ENCODE measurements at regions not wholly inside any gene's neighbourhood (a gene's known extent, or its start where the extent isn't known, plus 50 kb on each side); places are given as distances from the start of the nearest gene placed in this dataset.
"Not testable (repeated sequence)": the region's sequence is repeated elsewhere in the genome, so short reads cannot be mapped to it uniquely, and the experiment has no call there.

DNA sequence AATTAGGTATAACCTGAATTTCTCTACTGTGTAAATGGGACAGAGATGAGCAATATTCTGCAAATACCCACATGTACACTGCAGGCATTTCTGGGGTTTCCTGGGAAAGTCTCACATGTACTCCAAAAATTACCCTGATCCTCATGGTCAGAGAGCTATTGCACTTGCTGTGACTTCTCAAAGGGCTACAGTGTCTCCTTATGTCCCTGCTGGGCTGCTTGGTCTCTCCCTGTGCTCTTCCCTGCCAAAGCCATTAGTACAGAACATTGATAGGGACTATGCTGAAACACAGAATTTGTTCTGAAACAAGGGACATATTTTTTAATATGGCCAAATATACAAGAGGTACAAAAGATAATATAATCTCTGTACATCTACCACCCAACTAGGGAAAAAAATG is 924.4 kb upstream of the NXPH2 start:
- no peak for DNase-seq (ENCODE audit: low spot score)

GRCh38 chr2:139694327-139694726 is 914.1 kb upstream of the NXPH2 start:
- DNase-seq (ENCODE audit: low spot score): no peak

- no peak for DNase-seq (ENCODE audit: low spot score)
Measured at GRCh38 chr2:139686205-139686604, 906.0 kb upstream of the NXPH2 start.

GRCh38 chr2:139685090-139685983 is 905.1 kb upstream of the NXPH2 start:
- no peak for DNase-seq (ENCODE audit: low spot score)

DNA sequence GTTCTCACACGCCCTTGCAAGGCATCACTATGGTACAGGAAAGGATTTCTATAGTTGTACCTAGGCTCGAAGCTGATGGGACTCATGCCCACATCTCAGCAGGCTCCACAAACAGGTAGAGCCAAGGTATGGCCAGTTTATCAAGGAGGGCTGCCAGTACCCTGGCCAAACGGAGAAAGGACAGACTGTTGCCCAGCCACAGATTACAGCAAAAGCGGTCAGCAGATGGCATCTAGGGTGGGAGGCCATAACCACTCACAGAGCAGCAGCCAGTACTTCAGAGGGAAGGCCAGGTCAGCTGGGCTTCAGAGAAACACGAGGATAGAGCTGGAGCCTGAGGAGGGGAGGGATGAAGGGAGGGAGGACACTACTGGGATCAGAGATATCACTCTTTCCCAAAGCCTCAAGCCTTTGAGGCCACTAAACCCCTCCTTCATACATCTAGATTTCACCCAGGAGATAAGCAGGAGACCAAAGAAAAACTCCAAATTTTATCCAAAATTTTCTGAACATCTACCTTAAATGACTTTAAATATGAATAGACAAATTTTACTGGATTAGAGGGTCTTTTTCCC is 904.2 kb upstream of the NXPH2 start:
- DNase-seq (ENCODE audit: low spot score): no peak

DNA sequence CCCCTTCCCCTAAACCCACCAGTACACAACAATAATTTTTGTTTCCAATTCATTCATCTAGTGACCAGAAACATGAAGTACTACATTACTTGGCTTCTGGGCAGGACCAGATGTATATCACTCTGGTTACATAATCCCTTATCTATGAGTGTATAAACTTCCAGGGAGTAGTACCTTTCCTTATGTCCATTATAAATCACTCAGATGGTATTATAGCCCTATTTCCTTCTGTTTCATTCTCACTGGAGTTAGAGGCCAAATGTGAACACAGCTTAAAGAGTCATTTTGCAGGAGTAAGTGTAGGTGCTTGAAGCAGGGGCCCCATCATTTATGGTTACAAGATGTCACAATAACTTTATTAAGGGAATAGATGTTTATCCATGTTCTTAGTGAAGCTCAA is 894.4 kb upstream of the NXPH2 start:
- no peak for DNase-seq (ENCODE audit: low spot score)

- not testable (repeated sequence) for DNase-seq (ENCODE audit: low spot score)
Measured at GRCh38 chr2:139673447-139673846, 893.3 kb upstream of the NXPH2 start.

DNA sequence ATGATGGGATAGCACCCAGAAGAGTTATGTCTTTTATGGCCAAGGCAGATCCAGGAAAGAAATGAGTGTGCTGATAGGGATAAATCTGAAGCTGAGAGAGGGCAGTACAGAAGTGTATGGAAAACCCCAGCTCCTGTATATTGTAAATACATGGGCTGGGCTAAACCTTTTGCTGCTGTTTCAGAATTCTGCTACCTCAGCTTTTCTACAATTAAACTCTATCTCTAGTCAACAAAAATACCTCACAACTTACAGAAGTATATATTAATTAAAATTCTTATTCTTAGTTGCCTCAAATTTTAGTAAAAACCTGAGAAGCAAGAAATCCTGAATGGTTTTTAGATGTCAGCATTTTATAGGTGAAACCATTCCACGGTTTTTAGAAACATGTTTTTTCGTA is 889.5 kb upstream of the NXPH2 start:
- DNase-seq (ENCODE audit: low spot score): no peak

GRCh38 chr2:139652385-139652784 is 872.2 kb upstream of the NXPH2 start:
- no peak for DNase-seq (ENCODE audit: low spot score)

DNA sequence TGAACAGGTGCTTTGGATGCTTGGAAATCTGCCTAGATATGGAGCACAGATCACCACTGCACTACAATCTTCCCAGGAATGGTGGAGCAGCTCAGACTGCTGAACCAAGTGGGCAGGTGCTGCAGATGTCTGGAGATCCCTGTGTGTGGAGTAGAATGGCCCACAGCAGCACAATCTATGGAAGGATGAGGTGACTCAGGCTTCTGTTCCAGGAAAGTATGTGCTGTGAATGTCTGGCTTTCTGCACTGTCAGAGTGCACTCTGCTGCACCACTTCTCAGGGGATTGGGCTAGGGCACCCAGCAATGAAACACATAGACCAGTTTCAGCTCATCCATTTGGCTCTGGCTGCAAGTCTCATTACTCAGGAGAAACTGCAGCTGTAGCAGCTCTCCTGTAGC is 865.4 kb upstream of the NXPH2 start:
- no peak for DNase-seq (ENCODE audit: low spot score)

DNA sequence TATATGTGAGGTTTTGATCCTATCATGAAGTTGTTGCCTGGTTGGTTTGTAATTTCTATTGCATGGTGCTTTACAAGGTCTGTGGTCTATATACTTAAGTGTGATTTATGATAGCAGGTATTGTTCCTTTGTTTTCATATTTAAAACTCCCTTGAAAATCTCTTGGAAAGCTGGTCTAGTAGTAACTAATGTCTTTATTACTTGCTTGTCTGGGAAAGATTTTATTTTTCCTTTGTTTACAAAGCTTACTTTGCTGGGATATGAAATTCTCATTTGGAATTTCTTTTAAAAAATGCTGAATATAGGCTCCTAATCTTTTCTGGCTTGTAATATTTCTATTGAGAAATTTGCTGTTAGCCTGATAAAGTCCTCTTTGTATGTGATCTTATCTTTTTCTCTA is 862.9 kb upstream of the NXPH2 start:
- DNase-seq (ENCODE audit: low spot score): no peak

- no peak for DNase-seq (ENCODE audit: low spot score)
Measured at GRCh38 chr2:139631966-139632365, 851.8 kb upstream of the NXPH2 start.

DNA sequence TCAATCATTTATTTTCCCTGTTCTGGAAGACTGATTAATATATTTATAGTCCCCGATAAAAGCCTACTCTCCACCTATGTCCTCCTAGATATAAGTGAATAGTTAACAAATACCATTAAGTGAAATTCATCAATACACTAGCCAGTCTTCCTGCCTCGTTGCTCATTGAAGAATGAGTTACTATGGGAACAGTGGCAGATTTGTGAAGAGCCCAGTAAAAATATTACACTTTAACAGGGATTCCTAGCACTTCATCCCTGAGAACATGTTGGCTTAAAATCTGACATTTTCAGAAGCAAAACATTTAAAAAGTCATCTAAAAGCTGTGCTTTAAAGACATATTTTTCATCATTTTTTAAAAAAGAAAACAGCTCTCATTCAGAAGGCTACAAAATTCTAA is 848.7 kb upstream of the NXPH2 start:
- DNase-seq (ENCODE audit: low spot score): no peak

- DNase-seq (ENCODE audit: low spot score): no peak
Measured at GRCh38 chr2:139626128-139626527, 845.9 kb upstream of the NXPH2 start.

DNA sequence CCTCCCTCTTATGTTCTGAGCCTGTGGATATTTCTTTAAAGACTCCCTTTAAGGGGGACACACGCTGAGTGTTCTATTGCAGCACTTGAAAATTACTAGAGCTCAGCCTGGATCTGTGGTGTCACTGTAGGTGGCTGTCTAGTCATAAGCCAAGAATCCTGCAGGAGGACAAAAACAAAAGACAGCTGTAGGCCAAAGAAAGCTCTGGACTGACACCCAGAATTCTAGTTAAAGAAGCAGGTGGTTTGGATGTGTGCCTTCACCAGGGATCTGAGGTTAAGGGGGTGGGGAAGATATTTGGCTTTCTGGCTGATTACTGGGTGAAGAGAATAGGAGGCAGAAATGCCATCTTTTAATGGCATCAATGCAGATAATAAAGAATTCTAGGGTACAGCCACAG is 842.5 kb upstream of the NXPH2 start:
- no peak for DNase-seq (ENCODE audit: low spot score)

- no peak for DNase-seq (ENCODE audit: low spot score)
Measured at GRCh38 chr2:139617747-139618146, 837.6 kb upstream of the NXPH2 start.

GRCh38 chr2:139613264-139613663 is 833.1 kb upstream of the NXPH2 start:
- no peak for DNase-seq (ENCODE audit: low spot score)

DNA sequence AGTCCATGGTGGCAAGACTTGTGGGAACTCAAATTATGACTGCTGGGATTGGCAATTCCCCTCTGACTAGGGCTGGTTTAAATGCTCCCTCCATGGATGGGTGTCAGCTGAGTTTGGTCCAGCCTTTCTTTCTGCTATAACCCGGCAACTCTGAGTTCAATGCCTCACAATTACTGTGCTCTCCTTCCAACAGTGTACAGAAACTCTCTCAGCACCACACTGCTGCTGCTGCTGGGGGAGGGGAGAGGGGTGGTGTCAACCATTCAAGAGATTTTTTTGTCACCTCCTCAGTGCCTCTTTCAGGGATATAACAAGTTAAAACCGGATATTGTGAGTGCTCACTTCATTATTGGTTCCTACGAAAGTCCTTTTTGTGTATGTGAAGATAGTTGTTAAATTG is 830.3 kb upstream of the NXPH2 start:
- no peak for DNase-seq (ENCODE audit: low spot score)

GRCh38 chr2:139609109-139609508 is 828.9 kb upstream of the NXPH2 start:
- DNase-seq (ENCODE audit: low spot score): no peak

- no peak for DNase-seq (ENCODE audit: low spot score)
Measured at GRCh38 chr2:139605668-139606067, 825.5 kb upstream of the NXPH2 start.

- DNase-seq (ENCODE audit: low spot score): no peak
Measured at GRCh38 chr2:139600166-139600565, 820.0 kb upstream of the NXPH2 start.

GRCh38 chr2:139585101-139585500 is 804.9 kb upstream of the NXPH2 start:
- no peak for DNase-seq (ENCODE audit: low spot score)

DNA sequence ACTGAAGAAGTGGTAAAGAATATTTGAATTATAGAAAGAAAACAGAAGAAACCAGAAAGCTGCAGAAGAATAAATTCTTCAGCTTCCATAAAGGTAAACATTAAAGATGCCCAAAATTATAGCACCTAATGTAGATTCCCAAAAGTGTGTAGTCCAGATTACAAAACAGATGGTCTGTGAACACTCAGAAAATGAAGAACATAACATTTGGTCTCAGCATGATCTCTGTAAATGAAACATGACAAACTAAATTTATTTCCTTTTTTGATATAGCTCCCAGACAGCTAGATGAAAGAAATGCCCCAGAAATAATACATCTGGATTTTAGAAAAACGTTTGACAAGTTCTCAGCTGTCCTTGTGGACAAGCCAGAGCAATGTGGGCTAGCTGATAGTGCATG is 794.2 kb upstream of the NXPH2 start:
- DNase-seq (ENCODE audit: low spot score): no peak

DNA sequence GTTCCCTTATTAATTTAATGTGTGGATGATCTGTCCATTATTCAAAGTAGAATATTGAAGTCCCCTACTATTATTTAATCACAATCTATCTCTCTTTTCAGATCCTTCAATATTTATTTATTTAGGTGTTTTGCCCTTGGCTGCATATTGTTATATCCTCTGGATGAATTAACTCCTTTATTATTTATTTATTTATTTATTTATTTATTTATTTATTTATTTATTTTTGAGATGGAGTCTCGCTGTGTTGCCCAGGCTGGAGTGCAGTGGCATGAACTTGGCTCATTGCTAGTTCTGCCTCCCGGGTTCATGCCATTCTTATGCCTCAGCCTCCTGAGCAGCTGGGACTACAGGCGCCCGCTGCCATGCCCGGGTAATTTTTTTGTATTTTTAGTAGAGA is 776.6 kb upstream of the NXPH2 start:
- DNase-seq (ENCODE audit: low spot score): no peak
